IMR-90 (cell line): ENCODE measurements at regions not wholly inside any gene's neighbourhood (a gene's known extent, or its start where the extent isn't known, plus 50 kb on each side); places are given as distances from the start of the nearest gene placed in this dataset. TPM values are rescaled to one million over a fixed set of nuclear protein-coding genes. Genes with fewer than 3 reads are reported as not detected.

Source experiments
- microRNA-seq, 2 experiments: library from miRNA; stranded (forward) in 1 of 2; unstranded in 1 of 2; fragments of 10-50 nt in 1 of 2; fragments of <30 nt in 1 of 2; gene quantifications in 1 of 2; microRNA quantifications in 1 of 2; one replicate each; pipeline versions ENCODE3 to v1.1.0; 2013 to 2020; ENCODE audit not compliant: insufficient read depth in 1 of 2, insufficient read length in 1 of 2, unreplicated experiment in 1 of 2
- small RNA-seq, 5 experiments: library from RNA; depleted of rRNA; stranded (forward); fragments of <200 nt; gene quantifications; one replicate each; pipeline ENCODE3, GENCODE V24; 2012

Small RNAs in the stretch of these regions (microRNA-seq; reads per million reads assigned to microRNA genes)
- not detected for gene PPIAP63 (ENCODE audit: insufficient read depth, insufficient read length)
- gene RF00592 (ENCODE audit: insufficient read depth, insufficient read length) = not detected

Small RNAs in the stretch of these regions (small RNA-seq; reads per million reads assigned to genes)
- gene PPIAP63 = 0 reads per million in 5 experiments
- 0 to 0.53 (median 0) reads per million in 5 experiments for gene RF00592
